ENCODE measurements at regions not wholly inside any gene's neighbourhood (a gene's known extent, or its start where the extent isn't known, plus 50 kb on each side); places are given as distances from the start of the nearest gene placed in this dataset.

- H3K4me1 Mint-ChIP-seq: peaks cover 20% of the 10 kb centered on the region
- peaks cover 4% of the 10 kb centered on the region for H3K9me3 Mint-ChIP-seq
- H3K36me3 Mint-ChIP-seq (ENCODE audit: low read depth): no peaks in the 10 kb centered on the region
- no peak overlapping the region for H3K4me3 Mint-ChIP-seq
- no peaks in the 10 kb centered on the region for H3K27me3 Mint-ChIP-seq (ENCODE audit: low read depth)
- TF ChIP-seq CTCF (IDR thresholded peaks at IDR 0.05; ENCODE audit: unreplicated experiment in 3 of 3): no peak
- H3K27ac Mint-ChIP-seq: peak overlapping the region in 2 of 3 experiments; percentile 19 to 54
Measured at GRCh38 chr9:86816366-86816765, 130.9 kb downstream of the GAS1 start.

- peaks cover 20% of the 10 kb centered on the region for H3K4me1 Mint-ChIP-seq
- H3K9me3 Mint-ChIP-seq: peaks cover 4% of the 10 kb centered on the region
- no peaks in the 10 kb centered on the region for H3K27me3 Mint-ChIP-seq (ENCODE audit: low read depth)
- no peak overlapping the region for H3K4me3 Mint-ChIP-seq
- no peaks in the 10 kb centered on the region for H3K36me3 Mint-ChIP-seq (ENCODE audit: low read depth)
- peak overlapping the region in 1 of 3 experiments; percentile 26 for H3K27ac Mint-ChIP-seq
- TF ChIP-seq CTCF (IDR thresholded peaks at IDR 0.05; ENCODE audit: unreplicated experiment in 3 of 3): no peak
Measured at GRCh38 chr9:86812616-86813015, 134.7 kb downstream of the GAS1 start.

- Mint-ChIP-seq H3K36me3 (ENCODE audit: low read depth) (no peaks in the 10 kb centered on the region), H3K4me3 (peak overlapping the region in 1 of 3 experiments; percentile 17), H3K27ac (peak overlapping the region in 2 of 3 experiments; percentile 81 to 83), H3K4me1 (peaks cover 23% of the 10 kb centered on the region), H3K9me3 (no peaks in the 10 kb centered on the region), H3K27me3 (ENCODE audit: low read depth) (no peaks in the 10 kb centered on the region)
- TF ChIP-seq CTCF (IDR thresholded peaks at IDR 0.05; ENCODE audit: unreplicated experiment in 3 of 3): no peak
Measured at GRCh38 chr9:86809759-86810367, 137.4 kb downstream of the GAS1 start.

GRCh38 chr9:86809151-86809550, 138.2 kb downstream of the GAS1 start:
- peak overlapping the region in 2 of 3 experiments; percentile 81 to 83 for H3K27ac Mint-ChIP-seq

GRCh38 chr9:86807367-86807976, 139.8 kb downstream of the GAS1 start:
- H3K27me3 Mint-ChIP-seq (ENCODE audit: low read depth): peaks cover 7% of the 10 kb centered on the region
- no peak for TF ChIP-seq CTCF (IDR thresholded peaks at IDR 0.05; ENCODE audit: unreplicated experiment in 3 of 3)
- H3K9me3 Mint-ChIP-seq: no peaks in the 10 kb centered on the region
- peaks cover 39% of the 10 kb centered on the region for H3K4me1 Mint-ChIP-seq
- no peak overlapping the region for H3K27ac Mint-ChIP-seq
- H3K4me3 Mint-ChIP-seq: no peak overlapping the region
- H3K36me3 Mint-ChIP-seq (ENCODE audit: low read depth): peaks cover 7% of the 10 kb centered on the region

More at GRCh38 chr9:86809151-86809550, 138.2 kb downstream of the GAS1 start:
- TF ChIP-seq CTCF (IDR thresholded peaks at IDR 0.05; ENCODE audit: unreplicated experiment in 3 of 3): no peak
- Mint-ChIP-seq H3K4me3 (peak overlapping the region in 2 of 3 experiments; percentile 5 to 17), H3K9me3 (no peaks in the 10 kb centered on the region), H3K4me1 (peaks cover 29% of the 10 kb centered on the region), H3K27me3 (ENCODE audit: low read depth) (no peaks in the 10 kb centered on the region), H3K36me3 (ENCODE audit: low read depth) (no peaks in the 10 kb centered on the region)

- Mint-ChIP-seq H3K9me3 (no peaks in the 10 kb centered on the region), H3K4me1 (peaks cover 47% of the 10 kb centered on the region), H3K27me3 (ENCODE audit: low read depth) (peaks cover 7% of the 10 kb centered on the region), H3K4me3 (no peak overlapping the region), H3K27ac (peak overlapping the region in 2 of 3 experiments; percentile 6 to 48), H3K36me3 (ENCODE audit: low read depth) (peaks cover 7% of the 10 kb centered on the region)
- TF ChIP-seq CTCF (IDR thresholded peaks at IDR 0.05; ENCODE audit: unreplicated experiment in 3 of 3): no peak
Measured at GRCh38 chr9:86804011-86804410, 143.3 kb downstream of the GAS1 start.

Data from nephron (organoid).